ENCODE measurements at regions not wholly inside any gene's neighbourhood (a gene's known extent, or its start where the extent isn't known, plus 50 kb on each side); places are given as distances from the start of the nearest gene placed in this dataset.

GRCh38 chrX:69019073-69019890, 146.0 kb downstream of the PJA1 start:
- Histone ChIP-seq H3K36me3 (ENCODE audit: control insufficient read depth in 2 of 2, extremely low read depth in 1 of 2, insufficient read depth in 2 of 2, low read length in 2 of 2) (no peaks in the 10 kb centered on the region), H3K4me3 (replicated peaks in 1 of 3; ENCODE audit: insufficient read depth in 1 of 3, low read depth in 1 of 3, low read length in 3 of 3) (no peak overlapping the region), H3K9me1 (replicated peaks; ENCODE audit: control insufficient read depth, extremely low read depth, insufficient read depth, low read length) (no peaks in the 10 kb centered on the region), H3K9me3 (replicated peaks; ENCODE audit: control insufficient read depth, insufficient read depth, low read length) (no peaks in the 10 kb centered on the region), H3K27me3 (ENCODE audit: control insufficient read depth in 2 of 2, insufficient read depth in 2 of 2, low read length in 2 of 2) (no peaks in the 10 kb centered on the region), H3K79me2 (ENCODE audit: control insufficient read depth, insufficient read depth, low read length) (no peaks in the 10 kb centered on the region), H4K20me1 (replicated peaks; ENCODE audit: control insufficient read depth, extremely low read depth, insufficient read depth, low read length) (no peaks in the 10 kb centered on the region), H3K9ac (replicated peaks; ENCODE audit: extremely low read depth, insufficient read depth, low read length) (no peak overlapping the region), H3K4me1 (ENCODE audit: control insufficient read depth, extremely low read depth, insufficient read depth, low read length) (peaks cover 15% of the 10 kb centered on the region), H3K4me2 (ENCODE audit: insufficient read depth, low read length) (no peak overlapping the region), H2AFZ (ENCODE audit: low read depth, low read length) (no peak overlapping the region), H3K27ac (ENCODE audit: insufficient read depth, low read depth, low read length) (no peak overlapping the region)
- DNase-seq (ENCODE audit: low read depth, low spot score) = no peak
- ChIA-PET CTCF (interaction anchor here (1.0 to 2.7 kb wide), 2 partner anchors 22 to 191 kb away, joined by 3 to 9 read pairs; partner anchors contain the start of gene EFNB1), POLR2A (no interaction called here)
- FAIRE-seq = peak; percentile 69
- intact Hi-C loops (cut with micrococcal nuclease) = no loop called here
- dilution Hi-C loops (cut with MboI; ENCODE audit: extremely low pct_ligation_motif_present, low sequenced_read_pairs) = no loop called here
- TF ChIP-seq MAX (IDR thresholded peaks at IDR 0.05; ENCODE audit: insufficient read depth, insufficient read length) = no peak
- TF ChIP-seq POLR2A (IDR thresholded peaks at IDR 0.05; ENCODE audit: low read depth, low read length) = no peak
- TF ChIP-seq EZH2 (IDR thresholded peaks at IDR 0.05; ENCODE audit: borderline replicate concordance, low read depth, low read length, severe bottlenecking) = no peak
- TF ChIP-seq GATA2 (IDR thresholded peaks at IDR 0.05; ENCODE audit: insufficient read depth, insufficient read length, low read depth, low read length) = no peak
- TF ChIP-seq JUN (IDR thresholded peaks at IDR 0.05; ENCODE audit: borderline replicate concordance, insufficient read depth, insufficient read length, low read depth) = no peak
- no peak for TF ChIP-seq CTCF (IDR thresholded peaks at IDR 0.05; ENCODE audit: extremely low read depth in 1 of 2, insufficient read depth in 1 of 2, low read depth in 1 of 2, low read length in 2 of 2)
- no peak for TF ChIP-seq MYC (IDR thresholded peaks at IDR 0.05; ENCODE audit: low read depth, low read length)
- no peak for TF ChIP-seq FOS (IDR thresholded peaks at IDR 0.05; ENCODE audit: borderline replicate concordance, insufficient read depth, low read length)
- TF ChIP-seq POLR2AphosphoS5 (IDR thresholded peaks at IDR 0.05; ENCODE audit: insufficient read depth, low read depth, low read length) = no peak
- BruUV-seq (replicated peaks) = no TSS peak

All from endothelial cell of umbilical vein (primary cell).